ENCODE measurements at regions not wholly inside any gene's neighbourhood (a gene's known extent, or its start where the extent isn't known, plus 50 kb on each side); places are given as distances from the start of the nearest gene placed in this dataset.
"Not testable (repeated sequence)": the region's sequence is repeated elsewhere in the genome, so short reads cannot be mapped to it uniquely, and the experiment has no call there.

DNA sequence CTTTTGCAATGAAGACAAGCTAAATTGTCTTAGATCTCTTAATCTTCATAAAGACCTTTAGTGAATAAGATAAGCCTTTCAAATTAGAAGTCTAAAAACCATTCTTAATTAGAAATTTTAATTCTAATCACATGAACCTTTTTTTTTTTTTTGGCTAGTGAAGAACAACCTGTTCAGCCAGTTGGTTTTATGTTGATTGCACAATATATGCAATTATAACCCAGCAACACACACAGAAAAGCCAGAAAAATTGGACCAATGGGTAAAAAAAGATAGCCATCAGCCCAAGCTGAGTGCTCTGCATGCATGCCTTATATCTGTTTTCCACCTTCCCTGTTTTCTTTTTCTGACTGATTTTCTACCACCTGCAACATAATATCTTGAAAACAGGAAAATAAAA, 252.2 kb downstream of the SYT10 start:
- H3K36me3 ChIP-seq (replicated peaks; ENCODE audit: low read depth, low read length) = no peaks in the 10 kb centered on the region
- no peak for TF ChIP-seq EZH2phosphoT487 (IDR thresholded peaks at IDR 0.05; ENCODE audit: low read depth)
- TF ChIP-seq, protein P1, sequence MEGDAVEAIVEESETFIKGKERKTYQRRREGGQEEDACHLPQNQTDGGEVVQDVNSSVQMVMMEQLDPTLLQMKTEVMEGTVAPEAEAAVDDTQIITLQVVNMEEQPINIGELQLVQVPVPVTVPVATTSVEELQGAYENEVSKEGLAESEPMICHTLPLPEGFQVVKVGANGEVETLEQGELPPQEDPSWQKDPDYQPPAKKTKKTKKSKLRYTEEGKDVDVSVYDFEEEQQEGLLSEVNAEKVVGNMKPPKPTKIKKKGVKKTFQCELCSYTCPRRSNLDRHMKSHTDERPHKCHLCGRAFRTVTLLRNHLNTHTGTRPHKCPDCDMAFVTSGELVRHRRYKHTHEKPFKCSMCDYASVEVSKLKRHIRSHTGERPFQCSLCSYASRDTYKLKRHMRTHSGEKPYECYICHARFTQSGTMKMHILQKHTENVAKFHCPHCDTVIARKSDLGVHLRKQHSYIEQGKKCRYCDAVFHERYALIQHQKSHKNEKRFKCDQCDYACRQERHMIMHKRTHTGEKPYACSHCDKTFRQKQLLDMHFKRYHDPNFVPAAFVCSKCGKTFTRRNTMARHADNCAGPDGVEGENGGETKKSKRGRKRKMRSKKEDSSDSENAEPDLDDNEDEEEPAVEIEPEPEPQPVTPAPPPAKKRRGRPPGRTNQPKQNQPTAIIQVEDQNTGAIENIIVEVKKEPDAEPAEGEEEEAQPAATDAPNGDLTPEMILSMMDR (IDR thresholded peaks at IDR 0.05; ENCODE audit: low read depth, low read length) = no peak
- H3K9me3 ChIP-seq (ENCODE audit: insufficient read depth, low read length) = no peaks in the 10 kb centered on the region
- H3K4me2 ChIP-seq (ENCODE audit: low read length) = no peak overlapping the region
- no peaks in the 10 kb centered on the region for H4K20me1 ChIP-seq (ENCODE audit: insufficient read depth, low read length)
- H3K27ac ChIP-seq (ENCODE audit: low read length) = no peak overlapping the region
- H3K4me1 ChIP-seq (ENCODE audit: low read length) = no peaks in the 10 kb centered on the region
- H3K79me2 ChIP-seq (ENCODE audit: low read length) = no peaks in the 10 kb centered on the region
- no peak overlapping the region for H3K4me3 ChIP-seq (ENCODE audit: low read length)
- no peak overlapping the region for H2AFZ ChIP-seq (ENCODE audit: low read depth, low read length)
- no peaks in the 10 kb centered on the region for H3K27me3 ChIP-seq (ENCODE audit: low read depth, low read length)
- H3K9ac ChIP-seq (ENCODE audit: low read length) = no peak overlapping the region

DNA sequence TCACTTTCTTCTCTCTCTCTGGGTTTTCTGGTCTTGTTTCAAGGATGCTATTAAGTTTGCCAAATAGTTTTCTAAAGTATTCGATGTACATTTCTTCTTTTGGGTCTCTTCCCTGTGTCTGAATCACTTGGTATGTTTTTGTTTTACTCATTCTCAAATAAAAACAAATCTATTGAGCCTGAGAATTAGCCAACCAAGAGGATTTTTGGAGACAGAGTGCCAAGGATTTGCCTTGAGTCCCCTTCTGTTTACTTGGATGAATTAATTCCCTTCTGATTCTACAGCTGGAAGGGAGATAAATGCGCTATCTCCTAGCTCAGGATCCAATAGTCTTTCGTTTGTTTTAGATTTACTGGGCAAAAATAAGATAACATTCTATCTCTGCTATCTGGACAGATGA, 255.5 kb downstream of the SYT10 start:
- Histone ChIP-seq H3K27ac (ENCODE audit: low read length) (no peak overlapping the region), H4K20me1 (ENCODE audit: insufficient read depth, low read length) (no peaks in the 10 kb centered on the region), H3K27me3 (ENCODE audit: low read depth, low read length) (no peaks in the 10 kb centered on the region), H2AFZ (ENCODE audit: low read depth, low read length) (no peak overlapping the region), H3K9me3 (ENCODE audit: insufficient read depth, low read length) (no peaks in the 10 kb centered on the region), H3K4me2 (ENCODE audit: low read length) (no peak overlapping the region), H3K4me1 (ENCODE audit: low read length) (no peaks in the 10 kb centered on the region), H3K4me3 (ENCODE audit: low read length) (no peak overlapping the region), H3K9ac (ENCODE audit: low read length) (no peak overlapping the region), H3K79me2 (ENCODE audit: low read length) (no peaks in the 10 kb centered on the region), H3K36me3 (replicated peaks; ENCODE audit: low read depth, low read length) (no peaks in the 10 kb centered on the region)
- TF ChIP-seq, protein P1 (IDR thresholded peaks at IDR 0.05; ENCODE audit: low read depth, low read length) = no peak

DNA sequence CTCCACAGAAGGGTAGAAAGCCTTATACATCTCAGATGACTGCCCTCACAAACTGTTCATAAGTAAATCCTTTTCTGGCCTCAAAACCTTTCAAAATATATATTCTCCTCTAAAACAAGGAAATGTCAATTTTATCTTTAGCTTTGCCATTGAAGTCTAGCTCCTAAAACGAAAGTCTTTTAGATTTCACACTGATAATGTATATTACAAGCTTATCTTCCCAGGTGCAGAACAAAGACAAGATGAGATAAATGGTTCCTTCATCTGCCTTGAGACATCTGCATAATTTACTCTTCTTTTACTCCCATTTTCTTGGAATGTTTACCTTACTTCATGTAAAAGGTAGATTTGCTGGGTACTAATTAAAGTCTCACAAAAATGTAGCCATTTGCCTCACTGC, 257.1 kb downstream of the SYT10 start:
- Histone ChIP-seq H3K4me2 (ENCODE audit: low read length) (no peak overlapping the region), H3K79me2 (ENCODE audit: low read length) (no peaks in the 10 kb centered on the region), H2AFZ (ENCODE audit: low read depth, low read length) (no peak overlapping the region), H3K4me1 (ENCODE audit: low read length) (no peaks in the 10 kb centered on the region), H3K9ac (ENCODE audit: low read length) (no peak overlapping the region), H3K27me3 (ENCODE audit: low read depth, low read length) (no peaks in the 10 kb centered on the region), H3K4me3 (ENCODE audit: low read length) (no peak overlapping the region), H3K27ac (ENCODE audit: low read length) (no peak overlapping the region), H3K36me3 (replicated peaks; ENCODE audit: low read depth, low read length) (no peaks in the 10 kb centered on the region), H3K9me3 (ENCODE audit: insufficient read depth, low read length) (no peaks in the 10 kb centered on the region), H4K20me1 (ENCODE audit: insufficient read depth, low read length) (no peaks in the 10 kb centered on the region)
- TF ChIP-seq EZH2phosphoT487 (IDR thresholded peaks at IDR 0.05; ENCODE audit: low read depth) = no peak
- TF ChIP-seq, protein P1 (IDR thresholded peaks at IDR 0.05; ENCODE audit: low read depth, low read length) = no peak

DNA sequence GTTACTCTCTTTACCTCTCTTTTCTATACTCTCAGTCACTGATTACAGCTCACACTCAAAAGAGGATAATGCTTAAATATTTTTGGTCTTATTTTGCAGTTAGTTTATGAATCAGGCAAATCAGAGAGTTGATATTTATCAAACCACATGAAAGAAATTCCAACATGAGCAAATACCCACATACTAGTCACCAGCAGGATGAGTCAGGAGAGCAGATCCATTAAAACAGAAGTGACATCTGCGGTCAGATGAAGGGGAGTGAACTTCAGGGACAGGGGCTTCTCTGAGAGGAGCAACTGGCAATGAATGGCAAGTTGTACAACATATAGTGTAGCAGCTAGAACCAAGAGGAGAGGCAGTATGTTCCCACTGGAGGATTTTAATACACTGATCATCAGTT, 258.7 kb downstream of the SYT10 start:
- Histone ChIP-seq H3K9ac (ENCODE audit: low read length) (no peak overlapping the region), H3K9me3 (ENCODE audit: insufficient read depth, low read length) (no peaks in the 10 kb centered on the region), H4K20me1 (ENCODE audit: insufficient read depth, low read length) (no peaks in the 10 kb centered on the region), H3K4me1 (ENCODE audit: low read length) (no peaks in the 10 kb centered on the region), H2AFZ (ENCODE audit: low read depth, low read length) (no peak overlapping the region), H3K4me3 (ENCODE audit: low read length) (no peak overlapping the region), H3K79me2 (ENCODE audit: low read length) (no peaks in the 10 kb centered on the region), H3K36me3 (replicated peaks; ENCODE audit: low read depth, low read length) (no peaks in the 10 kb centered on the region), H3K27me3 (ENCODE audit: low read depth, low read length) (no peaks in the 10 kb centered on the region), H3K27ac (ENCODE audit: low read length) (no peak overlapping the region), H3K4me2 (ENCODE audit: low read length) (no peak overlapping the region)
- TF ChIP-seq, protein P1 (IDR thresholded peaks at IDR 0.05; ENCODE audit: low read depth, low read length) = no peak
- TF ChIP-seq EZH2phosphoT487 (IDR thresholded peaks at IDR 0.05; ENCODE audit: low read depth) = no peak

DNA sequence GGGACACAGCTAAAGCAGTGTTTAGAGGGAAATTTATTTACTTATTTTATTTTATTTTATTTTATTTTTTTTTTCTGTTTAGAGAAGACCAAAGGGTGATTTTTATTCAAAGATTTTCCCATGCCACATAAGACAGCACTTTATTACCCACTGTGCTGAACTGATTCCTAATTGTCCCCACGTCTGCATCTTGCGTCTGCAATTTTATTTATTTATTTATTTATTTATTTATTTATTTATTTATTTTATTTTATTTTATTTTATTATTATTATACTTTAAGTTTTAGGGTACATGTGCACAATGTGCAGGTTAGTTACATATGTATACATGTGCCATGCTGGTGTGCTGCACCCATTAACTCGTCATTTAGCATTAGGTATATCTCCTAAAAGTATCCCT, 269.7 kb upstream of the PKP2 start:
- not testable (repeated sequence) for H2AFZ ChIP-seq (ENCODE audit: low read depth, low read length); H3K4me1 ChIP-seq (ENCODE audit: low read length); H3K27ac ChIP-seq (ENCODE audit: low read length); H3K9ac ChIP-seq (ENCODE audit: low read length); H4K20me1 ChIP-seq (ENCODE audit: insufficient read depth, low read length); H3K4me3 ChIP-seq (ENCODE audit: low read length); H3K4me2 ChIP-seq (ENCODE audit: low read length); H3K27me3 ChIP-seq (ENCODE audit: low read depth, low read length); H3K36me3 ChIP-seq (replicated peaks; ENCODE audit: low read depth, low read length); H3K9me3 ChIP-seq (ENCODE audit: insufficient read depth, low read length); H3K79me2 ChIP-seq (ENCODE audit: low read length)
